Sigmoid colon (tissue), 6 donors: ENCODE measurements at regions not wholly inside any gene's neighbourhood (a gene's known extent, or its start where the extent isn't known, plus 50 kb on each side); places are given as distances from the start of the nearest gene placed in this dataset.

ENCODE experiments used
- DNase-seq: peaks from one replicate; pipeline ENCODE4 v3.0.0-alpha.2; 2019
- H3K27ac ChIP-seq, 4 donors: fragments of 200-600 bp; sonication (generic); one replicate each; pipeline ENCODE4 v1.5.1; 2016 to 2019; ENCODE audit warnings: mild to moderate bottlenecking in 1 of 4
- H3K27me3 ChIP-seq, 3 donors: fragments of 200-600 bp; sonication (generic); one replicate each; pipeline ENCODE4 v1.5.1; 2019; ENCODE audit warnings: mild to moderate bottlenecking in 1 of 3
- H3K36me3 ChIP-seq, 4 donors: fragments of 200-600 bp; sonication (generic); one replicate each; pipeline ENCODE4 v1.5.1; 2016 to 2019
- H3K4me1 ChIP-seq, 4 donors: fragments of 200-600 bp; sonication (generic); one replicate each; pipeline ENCODE4 v1.5.1; 2017 to 2019
- H3K4me3 ChIP-seq, 4 donors: fragments of 200-600 bp; sonication (generic); one replicate each; pipeline ENCODE4 v1.5.1; 2017 to 2019; ENCODE audit warnings: mild to moderate bottlenecking in 2 of 4, moderate library complexity in 1 of 4
- H3K9me3 ChIP-seq, 4 donors: fragments of 200-600 bp in 3 of 4; sonication (generic) in 3 of 4; one replicate each; pipeline versions ENCODE4 v1.5.1 to v1.6.1; 2013 to 2019
- CTCF ChIP-seq, 4 experiments: fragments of 450-650 bp in 3 of 4; fragments of 200-600 bp in 1 of 4; IDR thresholded peaks; one replicate each; pipeline ENCODE4 v1.5.1; 2016 to 2019; ENCODE audit warnings: antibody characterized with exemption in 4 of 4, mild to moderate bottlenecking in 3 of 4, moderate library complexity in 2 of 4
- EP300 ChIP-seq, 4 donors: sonication (generic); formaldehyde crosslinking; IDR thresholded peaks; one replicate each; pipeline ENCODE4 v1.6.1; 2017; ENCODE audit warnings: antibody characterized with exemption in 4 of 4
- POLR2A ChIP-seq, 2 donors: fragments of 450-650 bp; IDR thresholded peaks; one replicate each; pipeline ENCODE4 v1.6.1; 2016; ENCODE audit warnings: antibody characterized with exemption in 2 of 2, mild to moderate bottlenecking in 2 of 2, moderate library complexity in 2 of 2
- POLR2AphosphoS5 ChIP-seq, 4 donors: sonication (generic); formaldehyde crosslinking; IDR thresholded peaks; one replicate each; pipeline ENCODE4 v1.6.1; 2017; ENCODE audit warnings: antibody characterized with exemption in 4 of 4
- WGBS, 2 donors: extraction: QIAGEN DNeasy Blood & Tissue Kit; methylation state at CpG; one replicate each; pipeline ENCODE4 v1.1.7; 2013; 5-methylcytosine and 5-hydroxymethylcytosine counted together
- intact Hi-C: fragments of 100-400 bp; cut with DNase I; formaldehyde crosslinking; loops from one replicate; pipeline ENCODE4 v1.15.1; 2023
- donor health status: healthy with polysubstance abuse.
- donor health status: healthy.

- no peaks in the 10 kb centered on the region for H3K36me3 ChIP-seq
- no peak overlapping the region for H3K4me3 ChIP-seq
- H3K4me1 ChIP-seq = no peaks in the 10 kb centered on the region
- WGBS, 2 donors = 73 to 76% methylated on average over 1 of the region's 1 CpG
- intact Hi-C loops = no loop called here
- no peak for TF ChIP-seq EP300 (IDR thresholded peaks at IDR 0.05)
- TF ChIP-seq POLR2AphosphoS5 (IDR thresholded peaks at IDR 0.05) = no peak
- no peak for TF ChIP-seq POLR2A (IDR thresholded peaks at IDR 0.05)
- TF ChIP-seq CTCF (IDR thresholded peaks at IDR 0.05) = no peak
- no peaks in the 10 kb centered on the region for H3K9me3 ChIP-seq
- DNase-seq = no peak
- no peaks in the 10 kb centered on the region for H3K27me3 ChIP-seq
- no peak overlapping the region for H3K27ac ChIP-seq
Measured at GRCh38 chr20:12882832-12883506, 125.8 kb upstream of the SPTLC3 start.

GRCh38 chr20:12883507-12883885 is 125.3 kb upstream of the SPTLC3 start:
- H3K36me3 ChIP-seq = no peaks in the 10 kb centered on the region
- no peaks in the 10 kb centered on the region for H3K27me3 ChIP-seq
- no peak overlapping the region for H3K4me3 ChIP-seq
- TF ChIP-seq POLR2A (IDR thresholded peaks at IDR 0.05) (no peak), EP300 (IDR thresholded peaks at IDR 0.05) (no peak), CTCF (IDR thresholded peaks at IDR 0.05) (no peak), POLR2AphosphoS5 (IDR thresholded peaks at IDR 0.05) (no peak)
- H3K27ac ChIP-seq = no peak overlapping the region
- intact Hi-C loops = no loop called here
- H3K4me1 ChIP-seq = no peaks in the 10 kb centered on the region
- no peaks in the 10 kb centered on the region for H3K9me3 ChIP-seq
- no peak for DNase-seq

GRCh38 chr20:12886618-12887363 is 122.0 kb upstream of the SPTLC3 start:
- 75 to 86% methylated on average over 5 of the region's 5 CpGs for WGBS, 2 donors
- H3K27ac ChIP-seq = no peak overlapping the region
- H3K4me3 ChIP-seq = no peak overlapping the region
- DNase-seq = no peak
- intact Hi-C loops = no loop called here
- no peaks in the 10 kb centered on the region for H3K27me3 ChIP-seq
- no peaks in the 10 kb centered on the region for H3K4me1 ChIP-seq
- H3K36me3 ChIP-seq = no peaks in the 10 kb centered on the region
- TF ChIP-seq POLR2A (IDR thresholded peaks at IDR 0.05) = no peak
- no peak for TF ChIP-seq CTCF (IDR thresholded peaks at IDR 0.05)
- no peak for TF ChIP-seq POLR2AphosphoS5 (IDR thresholded peaks at IDR 0.05)
- TF ChIP-seq EP300 (IDR thresholded peaks at IDR 0.05) = no peak
- H3K9me3 ChIP-seq = no peaks in the 10 kb centered on the region

- no peaks in the 10 kb centered on the region for H3K4me1 ChIP-seq
- no peaks in the 10 kb centered on the region for H3K27me3 ChIP-seq
- TF ChIP-seq EP300 (IDR thresholded peaks at IDR 0.05) = no peak
- no peak for TF ChIP-seq CTCF (IDR thresholded peaks at IDR 0.05)
- TF ChIP-seq POLR2AphosphoS5 (IDR thresholded peaks at IDR 0.05) = no peak
- TF ChIP-seq POLR2A (IDR thresholded peaks at IDR 0.05) = no peak
- no peak for DNase-seq
- H3K9me3 ChIP-seq = no peaks in the 10 kb centered on the region
- no peak overlapping the region for H3K4me3 ChIP-seq
- intact Hi-C loops = no loop called here
- no peak overlapping the region for H3K27ac ChIP-seq
- H3K36me3 ChIP-seq = no peaks in the 10 kb centered on the region
- WGBS, 2 donors = 83 to 87% methylated on average over 3 of the region's 3 CpGs
Measured at GRCh38 chr20:12891643-12892042, 117.1 kb upstream of the SPTLC3 start.
